Fibroblast of skin of left biceps (primary cell): ENCODE measurements at regions not wholly inside any gene's neighbourhood (a gene's known extent, or its start where the extent isn't known, plus 50 kb on each side); places are given as distances from the start of the nearest gene placed in this dataset.
"Not testable (repeated sequence)": the region's sequence is repeated elsewhere in the genome, so short reads cannot be mapped to it uniquely, and the experiment has no call there.

Experiments
- DNase-seq, 2 experiments: peaks; one replicate each; pipeline ENCODE4 v3.0.0-alpha.2; 2013; ENCODE audit warnings: low read depth in 2 of 2

DNA sequence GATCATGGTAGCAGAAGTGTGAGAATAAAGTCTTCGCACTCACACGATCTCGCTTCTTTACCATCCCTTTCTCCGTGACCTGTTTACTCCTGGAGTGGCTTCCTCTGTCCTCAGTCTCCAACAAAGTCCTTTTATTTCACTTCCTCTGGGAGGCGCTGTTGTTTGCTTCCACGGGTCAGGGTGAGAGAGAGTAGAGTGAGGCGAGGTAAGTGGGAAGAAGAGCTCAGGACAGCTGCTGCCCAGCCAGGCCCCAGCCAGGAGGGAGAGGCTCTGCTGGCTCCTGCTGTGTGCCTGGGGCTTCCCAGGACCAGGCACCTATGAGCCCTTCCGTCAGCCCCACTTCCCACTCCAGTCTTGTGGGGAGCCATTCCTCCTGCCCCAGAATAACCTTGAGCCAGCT is 242.1 kb downstream of the FGF9 start:
- no peak for DNase-seq

DNA sequence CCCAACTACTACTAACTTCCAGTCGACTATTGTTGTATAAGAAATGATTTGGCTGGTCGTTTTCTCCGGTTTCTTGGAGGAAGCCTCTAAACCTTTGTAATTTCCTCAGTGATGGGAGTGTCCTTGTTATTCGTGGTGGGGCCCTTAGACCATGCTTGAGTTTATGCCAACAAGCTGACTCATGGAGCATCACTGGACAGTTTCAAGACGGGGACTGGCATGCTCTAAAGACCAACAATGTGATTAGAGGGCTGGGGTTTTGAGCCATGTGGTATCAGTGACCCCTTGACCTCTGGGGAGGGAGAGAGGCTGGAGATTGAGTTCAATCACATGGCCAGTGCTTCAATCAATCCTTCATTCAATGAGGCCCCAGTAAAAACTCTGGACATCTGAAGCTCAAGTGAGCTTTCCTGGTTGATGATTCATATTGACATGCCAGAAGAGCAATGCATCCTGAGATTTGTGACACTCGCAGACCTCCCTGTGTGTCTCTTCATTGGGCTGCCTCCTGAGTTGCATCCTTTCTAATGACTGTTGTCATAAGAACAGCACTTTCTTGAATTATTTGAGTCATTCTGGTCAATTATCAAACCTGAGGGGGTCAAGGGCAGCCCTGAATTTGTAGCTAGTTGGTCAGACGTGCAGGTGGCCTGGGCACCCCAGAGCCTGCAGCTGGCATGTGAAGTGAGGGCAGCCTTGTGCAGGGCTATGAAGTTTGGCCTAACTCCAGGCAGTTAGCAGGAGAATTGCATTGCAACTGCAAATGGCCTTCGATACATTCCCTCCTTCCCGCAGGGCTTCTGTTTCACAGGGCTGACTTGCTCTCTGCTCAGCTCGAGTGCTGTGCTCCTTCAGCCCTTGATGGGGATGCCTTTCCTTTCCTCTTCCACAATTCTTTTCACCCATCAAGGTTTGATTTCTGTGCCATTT is 246.5 kb downstream of the FGF9 start:
- no peak for DNase-seq

DNA sequence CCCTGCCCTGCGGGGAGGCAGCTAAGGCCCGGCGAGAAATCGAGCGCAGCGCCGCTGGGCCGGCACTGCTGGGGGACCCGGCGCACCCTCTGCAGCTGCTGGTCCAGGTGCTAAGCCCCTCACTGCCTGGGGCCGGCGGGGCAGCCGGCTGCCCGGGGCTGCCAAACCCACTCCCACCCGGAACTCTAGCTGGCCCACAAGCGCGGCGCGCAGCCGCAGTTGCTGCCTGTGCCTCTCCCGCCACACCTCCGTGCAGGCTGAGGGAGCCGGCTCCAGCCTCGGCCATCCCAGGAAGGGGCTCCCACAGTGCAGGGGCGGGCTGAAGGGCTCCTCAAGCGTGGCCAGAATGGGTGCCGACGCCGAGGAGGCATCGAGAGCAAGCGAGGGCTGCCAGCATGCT is 249.9 kb downstream of the FGF9 start:
- not testable (repeated sequence) for DNase-seq

DNA sequence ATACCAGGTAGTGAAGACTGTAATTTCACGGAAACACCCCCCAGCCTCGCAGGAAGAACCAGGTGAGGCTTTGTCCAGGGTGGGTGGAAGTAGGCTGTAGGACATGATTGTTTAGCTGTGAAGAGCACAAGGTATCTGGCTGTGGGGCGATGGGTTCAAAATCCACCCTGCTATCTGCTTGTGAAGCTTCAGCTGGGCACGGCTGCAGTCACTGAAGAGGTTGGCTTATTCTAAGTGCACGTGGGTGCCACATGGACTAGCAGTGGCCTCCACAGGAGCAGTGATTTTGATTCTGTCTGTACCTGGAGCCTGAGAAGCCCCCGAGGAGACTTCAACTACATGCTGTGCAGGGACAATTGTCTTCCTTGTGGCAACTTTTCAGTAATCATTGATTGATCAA is 254.1 kb downstream of the FGF9 start:
- no peak for DNase-seq

DNA sequence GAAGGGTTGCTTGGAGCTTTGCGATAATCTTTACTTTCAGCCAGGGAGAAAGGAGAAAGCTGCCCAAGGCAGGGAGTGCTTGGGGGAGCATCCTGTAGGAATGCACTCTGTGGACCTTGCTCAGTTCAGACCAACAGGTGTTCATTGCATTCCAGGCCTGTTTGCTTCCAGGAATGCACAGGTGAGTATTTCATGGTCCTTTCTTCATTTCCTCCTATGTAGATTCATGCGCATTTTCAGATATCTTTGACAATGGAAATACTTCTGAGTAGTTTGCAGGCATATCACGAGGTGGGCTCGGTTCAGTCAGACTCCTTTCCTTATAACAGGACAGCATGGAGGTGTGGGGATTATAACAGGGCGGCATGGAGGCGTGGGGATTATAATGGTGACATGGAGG is 254.8 kb downstream of the FGF9 start:
- no peak for DNase-seq

DNA sequence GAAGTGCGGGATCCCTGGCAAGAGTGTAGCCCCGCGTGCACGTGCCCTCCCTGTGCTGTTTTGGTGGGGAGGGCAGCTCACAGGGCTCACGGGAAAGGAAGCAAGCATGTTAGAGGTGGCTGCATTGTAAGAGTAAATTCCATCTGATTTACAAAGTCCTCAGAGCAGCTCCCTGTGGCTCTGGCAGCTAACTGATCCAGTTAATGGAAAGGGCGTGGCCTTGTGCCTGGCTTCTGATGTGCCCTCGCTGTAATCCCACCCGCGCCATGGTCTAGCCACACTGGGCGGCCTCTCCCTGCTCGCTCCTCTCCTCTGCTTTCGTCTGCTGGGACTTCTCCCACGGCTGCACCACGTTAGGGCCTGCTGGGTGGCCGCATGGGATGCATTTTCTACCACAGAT is 258.5 kb downstream of the FGF9 start:
- DNase-seq = no peak

DNA sequence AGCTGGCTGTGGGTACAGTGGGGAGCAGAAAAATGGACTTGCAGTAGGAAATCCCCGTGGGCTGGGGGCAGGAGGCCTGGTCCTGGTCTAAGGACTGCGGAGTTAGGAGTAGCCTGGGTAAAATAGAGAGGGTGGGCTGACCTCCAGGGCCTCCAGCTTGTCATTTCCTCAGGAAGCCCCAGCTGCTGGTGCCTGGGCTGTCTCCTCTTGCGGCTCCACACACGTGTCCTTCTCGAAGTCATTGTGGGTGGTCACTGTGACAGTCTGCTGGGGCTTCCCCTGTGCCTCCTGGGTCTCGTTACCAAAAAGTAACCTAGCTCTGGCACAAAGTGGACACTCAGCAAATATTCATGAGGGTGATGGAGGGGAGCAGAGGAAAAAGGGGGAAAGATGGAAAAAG is 259.7 kb downstream of the FGF9 start:
- DNase-seq = no peak

DNA sequence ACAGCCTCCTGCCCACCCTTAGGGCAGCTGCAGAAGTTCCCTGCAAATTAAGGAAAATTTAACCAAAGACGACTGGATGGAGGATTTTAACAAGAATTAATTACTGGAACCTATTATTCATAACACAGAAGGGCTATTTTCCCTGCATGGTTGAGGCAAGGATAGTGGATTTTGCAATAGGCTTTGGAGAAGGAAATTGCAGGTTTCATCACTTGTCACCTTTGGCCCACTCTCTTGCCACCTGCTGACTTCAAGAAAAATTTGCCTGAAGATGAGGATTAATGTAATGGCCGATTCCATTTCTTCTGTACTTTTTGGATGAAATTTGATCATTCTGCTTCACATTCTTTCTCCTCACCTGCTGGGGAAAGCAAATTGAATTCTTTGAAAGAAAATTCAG is 261.7 kb downstream of the FGF9 start:
- no peak for DNase-seq

DNA sequence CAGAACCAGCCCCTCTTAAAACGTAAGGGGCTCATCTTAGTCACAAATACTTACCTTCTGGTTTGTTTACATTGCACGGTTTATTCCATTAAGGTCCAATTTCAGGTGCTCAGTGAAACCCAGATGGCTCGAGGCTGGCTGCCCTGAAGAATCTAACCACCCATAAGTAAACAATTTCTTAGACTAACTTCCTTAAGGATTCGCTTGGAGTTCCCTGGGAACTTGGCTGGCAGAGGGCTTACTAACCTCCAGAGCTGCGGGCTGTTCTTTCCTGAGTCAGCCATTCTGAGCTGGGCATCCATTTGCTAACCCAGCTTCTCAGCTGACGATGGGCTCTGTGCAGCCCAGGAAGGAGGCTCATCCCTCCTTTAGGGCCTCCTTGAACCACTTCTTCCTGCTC is 262.1 kb downstream of the FGF9 start:
- no peak for DNase-seq

DNA sequence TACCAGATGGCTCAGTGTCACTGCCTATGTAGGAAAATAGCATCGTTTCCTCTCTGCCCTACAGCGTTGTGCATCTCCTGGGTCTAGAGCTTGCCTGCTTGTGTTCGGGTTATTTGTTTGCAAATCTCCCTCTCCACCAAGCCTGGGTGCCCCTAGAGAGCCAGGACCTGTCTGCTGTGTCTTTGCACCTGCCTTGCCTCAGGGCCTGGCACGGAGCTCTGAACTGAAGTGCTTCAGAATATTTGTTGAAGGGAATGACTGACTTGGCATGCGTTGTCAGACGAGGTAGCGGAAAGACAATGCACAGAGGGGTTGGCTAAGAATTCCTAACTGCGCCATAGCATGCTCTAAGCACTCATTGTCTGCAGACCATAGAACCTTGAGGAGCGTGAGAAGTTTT is 263.4 kb downstream of the FGF9 start:
- no peak for DNase-seq

DNA sequence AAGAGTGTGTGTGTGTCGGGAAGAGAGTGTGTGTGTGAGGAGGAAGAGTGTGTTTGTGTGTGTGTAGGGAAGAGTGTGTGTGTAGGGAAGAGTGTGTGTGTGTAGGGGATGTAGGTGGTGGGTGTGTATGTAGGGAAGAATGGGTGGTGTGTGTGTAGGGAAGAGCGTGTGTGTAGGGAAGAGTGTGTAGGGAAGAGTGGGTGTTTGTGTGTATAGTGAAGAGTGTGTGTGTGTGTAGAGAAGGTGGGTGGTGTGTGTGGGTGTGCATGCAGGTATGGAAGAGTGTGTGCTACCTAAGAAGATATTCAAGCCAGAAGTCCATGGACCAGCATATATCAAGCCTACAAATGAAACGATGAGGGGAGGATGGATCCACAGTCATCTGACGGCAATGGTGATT is 265.8 kb downstream of the FGF9 start:
- DNase-seq = no peak

DNA sequence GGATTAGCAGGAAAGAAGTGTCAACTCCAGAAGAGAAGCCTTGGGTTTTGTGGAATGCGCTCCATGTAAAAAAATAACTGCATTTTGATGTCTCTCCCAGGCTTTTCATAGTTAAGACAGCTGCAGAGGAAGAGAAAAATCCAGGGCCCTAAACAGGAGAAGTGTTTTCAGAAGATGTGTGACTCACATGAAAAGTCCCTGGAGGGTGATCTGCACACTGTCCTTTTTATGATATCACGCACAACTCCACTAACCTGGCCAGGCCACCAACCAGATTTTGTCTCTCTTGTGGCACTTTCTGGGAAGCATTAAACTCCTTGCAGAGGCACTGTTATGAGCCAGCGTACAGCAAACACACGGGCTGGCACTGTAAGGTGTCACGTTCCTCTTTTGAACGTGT is 267.3 kb downstream of the FGF9 start:
- no peak for DNase-seq

DNA sequence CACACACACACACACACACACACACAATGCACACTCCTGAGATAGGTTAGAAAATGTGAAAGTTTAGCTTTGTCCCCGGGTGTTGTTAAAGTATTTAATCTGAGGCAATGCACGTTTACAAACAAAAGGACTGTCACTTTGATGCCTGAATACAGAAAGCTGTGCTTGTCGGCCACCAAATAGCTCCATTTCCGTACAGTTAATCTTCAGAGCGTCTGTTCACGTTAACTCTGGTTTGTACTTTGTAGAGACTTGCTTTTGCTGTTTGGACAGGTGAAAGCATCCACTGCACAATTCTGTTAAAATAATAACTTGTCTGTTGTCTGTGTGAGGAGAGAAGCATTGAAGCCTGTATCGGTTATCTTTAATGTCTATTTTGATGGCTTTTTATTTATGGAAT is 267.8 kb downstream of the FGF9 start:
- no peak for DNase-seq

DNA sequence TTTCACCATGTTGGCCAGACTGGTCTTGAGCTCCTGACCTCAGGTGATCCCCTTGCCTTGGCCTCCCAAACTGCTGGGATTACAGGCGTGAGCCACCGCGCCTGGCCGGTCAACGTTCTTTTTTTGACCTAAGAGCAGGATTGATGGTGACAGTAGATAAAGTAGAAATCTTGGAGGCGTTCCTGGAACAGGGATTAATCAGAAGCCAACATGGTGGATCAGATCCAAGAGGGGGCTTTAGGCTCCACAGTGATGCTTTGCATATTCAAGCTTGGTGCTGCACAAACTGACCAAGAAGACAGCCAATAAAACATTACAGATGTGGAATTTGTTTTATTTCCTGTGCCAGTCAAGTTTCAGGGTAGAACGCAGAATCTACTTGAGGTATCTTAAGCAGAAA is 271.2 kb downstream of the FGF9 start:
- DNase-seq = no peak

DNA sequence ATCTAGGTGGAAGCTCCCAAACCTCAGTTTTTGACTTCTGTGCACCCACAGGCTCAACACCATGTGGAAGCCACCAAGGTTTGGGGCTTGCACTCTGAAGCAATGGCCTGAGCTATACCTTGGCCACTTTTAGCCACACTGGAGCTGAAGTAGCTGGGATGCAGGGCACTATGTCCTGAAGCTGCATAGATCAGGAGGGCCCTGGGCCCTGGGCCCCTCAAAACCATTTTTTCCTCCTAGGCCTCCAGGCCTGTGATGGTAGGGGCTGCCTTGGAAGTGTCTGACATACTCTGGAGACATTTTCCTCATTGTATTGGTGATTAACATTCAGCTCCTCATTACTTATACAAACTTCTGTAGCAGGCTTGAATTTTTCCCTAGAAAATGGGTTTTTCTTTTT is 273.7 kb downstream of the FGF9 start:
- no peak for DNase-seq

DNA sequence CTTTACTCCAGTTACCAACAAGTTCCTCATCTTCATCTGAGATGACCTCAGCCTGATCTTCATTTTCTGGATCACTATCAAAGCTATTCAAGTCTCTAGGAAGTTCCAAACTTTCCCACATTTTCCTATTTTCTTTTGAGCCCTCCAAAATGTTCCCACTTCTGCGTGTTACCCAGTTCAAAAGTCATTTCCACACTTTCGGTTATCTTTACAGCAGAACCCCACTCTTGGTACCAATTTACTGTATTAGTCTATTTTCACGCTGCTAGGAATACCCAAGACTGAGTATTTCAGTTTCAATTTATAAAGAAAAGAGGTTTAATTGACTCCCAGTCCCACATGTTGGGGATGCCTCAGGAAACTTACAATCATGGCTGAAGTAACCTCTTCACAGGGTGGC is 274.3 kb downstream of the FGF9 start:
- DNase-seq = no peak

DNA sequence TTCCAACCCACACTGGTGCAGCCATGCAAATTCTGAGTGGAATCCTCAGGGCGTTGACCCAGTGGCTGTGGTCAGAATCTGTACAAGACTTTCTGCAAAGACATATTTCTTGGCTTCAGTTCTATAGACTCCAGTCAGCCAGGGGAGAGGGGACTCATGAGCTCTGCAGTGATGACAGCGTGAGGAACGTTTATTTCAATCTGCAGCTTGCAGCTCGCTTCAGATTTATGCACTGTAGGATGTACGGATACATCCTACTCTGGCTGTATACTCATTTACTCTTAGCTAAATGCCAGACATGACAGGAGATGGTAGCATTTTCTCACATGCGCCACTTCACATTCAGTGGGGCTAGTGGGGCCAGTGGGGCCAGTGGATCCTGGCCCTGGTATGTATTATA is 276.1 kb downstream of the FGF9 start:
- DNase-seq = no peak

DNA sequence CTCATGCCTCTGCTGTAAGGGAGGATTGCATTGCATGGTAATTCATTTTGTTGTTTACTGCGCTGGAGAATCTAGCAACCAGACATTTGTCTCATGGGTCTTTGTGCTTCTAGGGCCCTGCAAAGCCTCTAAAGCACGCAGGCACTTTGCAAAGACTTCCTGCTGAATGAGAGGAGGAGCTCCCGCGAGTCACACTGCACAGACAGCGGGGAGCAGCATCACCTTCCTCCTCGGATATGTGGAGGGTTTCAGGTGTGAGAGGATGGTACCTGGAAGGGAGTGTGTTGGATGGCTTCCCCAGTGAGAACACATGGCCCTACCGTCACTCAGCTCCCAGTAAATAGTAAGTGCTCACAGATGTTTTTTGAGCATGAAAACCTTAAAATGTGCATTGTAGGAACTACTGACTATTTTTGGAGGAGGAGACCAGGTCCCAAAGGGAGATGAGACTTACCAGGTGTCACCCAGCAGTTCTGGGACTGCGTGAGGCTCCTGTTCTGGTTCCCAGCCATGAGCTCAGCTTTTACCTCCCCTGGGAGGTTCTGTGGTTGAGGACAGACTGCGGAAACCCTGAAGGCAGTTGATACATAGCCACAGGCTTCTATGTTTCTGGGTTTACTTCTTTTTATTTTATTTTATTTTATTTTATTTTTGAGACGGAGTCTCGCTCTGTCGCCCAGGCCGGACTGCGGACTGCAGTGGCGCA is 278.0 kb downstream of the FGF9 start:
- DNase-seq = no peak

DNA sequence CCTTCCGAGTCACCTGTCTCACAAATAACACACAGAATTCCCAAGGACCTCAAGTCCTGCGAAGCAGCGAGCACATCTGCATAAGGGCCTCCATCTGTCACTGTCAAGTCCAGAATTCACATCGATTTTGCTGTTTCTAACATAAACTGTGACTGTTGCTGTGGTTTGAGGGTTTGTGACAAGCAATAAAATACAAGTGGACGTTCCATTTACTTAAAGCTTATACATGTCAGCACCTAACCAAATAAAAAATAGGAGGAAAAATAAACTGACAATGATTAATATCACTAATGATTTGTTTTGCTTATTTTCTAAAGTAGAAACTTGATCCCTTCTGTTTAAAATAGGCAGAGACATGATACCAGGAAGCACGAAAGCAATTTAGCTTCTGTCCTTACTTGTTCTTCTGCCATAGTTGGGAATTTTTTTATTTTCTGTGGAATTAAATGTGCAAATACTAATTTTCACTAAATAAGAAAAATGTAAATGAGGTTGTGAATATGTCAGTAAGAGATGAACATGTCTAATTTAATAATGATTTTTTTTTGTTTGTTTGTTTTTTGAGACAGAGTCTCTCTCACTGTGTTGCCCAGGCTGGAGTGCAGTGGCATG is 279.1 kb downstream of the FGF9 start:
- no peak for DNase-seq

DNA sequence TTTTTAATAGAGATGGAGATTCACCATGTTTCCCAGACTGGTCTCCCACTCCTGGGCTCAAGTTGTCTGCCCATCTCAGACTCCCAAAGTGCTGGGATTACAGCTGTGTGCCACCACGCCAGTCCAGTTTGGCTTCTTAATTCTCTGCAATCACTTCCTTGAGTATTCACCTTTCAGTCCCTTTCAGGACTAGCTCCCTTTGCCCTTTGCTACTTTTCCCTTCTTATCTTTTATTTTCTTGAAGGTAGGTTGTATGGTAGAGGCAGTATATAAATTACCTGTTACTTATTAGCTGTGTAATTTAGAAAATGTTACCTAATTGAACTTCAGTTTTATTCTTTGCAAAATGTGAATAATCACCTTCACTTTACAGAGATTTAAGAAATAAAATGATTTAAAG is 285.8 kb downstream of the FGF9 start:
- no peak for DNase-seq

DNA sequence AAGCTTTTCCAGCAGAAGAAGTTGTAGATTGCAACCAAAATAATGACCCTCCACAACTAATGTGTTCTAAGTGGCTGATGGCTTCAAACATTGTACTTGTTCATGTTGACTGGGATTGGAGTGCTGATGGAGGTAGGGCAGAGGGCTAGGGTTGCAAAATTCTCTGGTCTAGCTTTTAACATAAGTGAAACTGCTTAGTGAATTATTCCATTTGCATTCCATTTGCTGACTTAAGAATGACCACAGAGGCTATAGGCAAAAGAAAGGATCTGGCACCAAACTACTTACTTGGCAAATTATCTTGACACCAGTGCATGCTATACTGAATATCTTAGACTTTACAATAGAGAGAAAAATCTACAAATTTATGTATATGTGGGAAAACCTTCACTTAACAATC is 287.0 kb downstream of the FGF9 start:
- no peak for DNase-seq

DNA sequence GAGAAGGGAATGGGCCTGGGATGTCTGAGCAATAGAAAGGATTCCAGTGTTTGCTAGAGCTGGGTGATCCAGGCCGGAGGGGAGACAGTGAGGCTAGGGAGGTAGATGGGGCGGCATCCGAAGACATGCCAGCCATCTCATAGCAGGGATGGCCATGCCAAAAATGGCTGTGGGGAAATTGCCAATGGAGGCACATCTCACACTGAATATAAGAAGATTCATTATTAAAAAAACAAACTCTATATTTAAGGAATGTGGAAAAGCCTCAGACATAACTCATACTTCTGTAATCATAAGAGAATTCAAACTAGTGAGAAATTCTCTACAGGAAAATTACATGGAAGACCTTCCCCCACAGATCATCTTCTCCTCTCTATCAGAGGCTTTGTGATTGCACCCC is 289.2 kb downstream of the FGF9 start:
- DNase-seq = no peak

DNA sequence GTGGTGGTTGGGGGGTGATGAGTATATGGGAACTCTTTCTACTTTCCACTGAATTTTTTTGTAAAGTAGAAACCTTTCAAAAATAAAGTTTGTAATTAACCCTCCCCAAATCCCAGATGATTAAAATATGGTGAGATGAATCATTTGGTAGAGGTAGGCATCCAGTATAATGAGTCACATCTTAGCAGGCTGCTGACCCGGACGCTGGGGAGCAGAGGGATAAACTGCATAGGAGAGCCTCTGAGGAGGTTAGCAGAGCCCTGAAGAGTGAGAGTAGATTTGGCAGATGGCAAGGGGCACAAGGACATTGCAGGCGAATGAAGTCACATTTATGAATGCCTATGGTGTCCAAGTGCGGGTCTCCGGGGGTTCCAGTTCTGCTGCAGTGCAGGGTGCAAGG is 293.8 kb downstream of the FGF9 start:
- no peak for DNase-seq
